Endothelial cell of umbilical vein (primary cell): ENCODE measurements at regions not wholly inside any gene's neighbourhood (a gene's known extent, or its start where the extent isn't known, plus 50 kb on each side); places are given as distances from the start of the nearest gene placed in this dataset.

Experiments
- CTCF ChIP-seq, 2 donors: IDR thresholded peaks; 1 replicate in 1 of 2; 2 replicates in 1 of 2; pipeline ENCODE4 v1.5.1; 2011; ENCODE audit warnings: low read length in 2 of 2, mild to moderate bottlenecking in 2 of 2, moderate library complexity in 2 of 2, control low read depth in 1 of 2, inconsistent platforms in 1 of 2, low read depth in 1 of 2; ENCODE audit not compliant: insufficient read depth in 1 of 2; ENCODE audit errors: extremely low read depth in 1 of 2
- EZH2 ChIP-seq: IDR thresholded peaks from 2 replicates; pipeline ENCODE4 v1.6.1; 2012; ENCODE audit warnings: borderline replicate concordance, low read depth, mild to moderate bottlenecking, moderate library complexity, low read length, inconsistent platforms; ENCODE audit not compliant: severe bottlenecking
- JUN ChIP-seq: IDR thresholded peaks from 2 replicates; pipeline ENCODE4 v1.6.1; 2011; ENCODE audit warnings: borderline replicate concordance, low read depth; ENCODE audit not compliant: insufficient read length, insufficient read depth
- MAX ChIP-seq: IDR thresholded peaks from 2 replicates; pipeline ENCODE4 v1.6.1; 2011; ENCODE audit not compliant: insufficient read depth, insufficient read length
- MYC ChIP-seq: IDR thresholded peaks from one replicate; pipeline ENCODE4 v1.6.1; 2011; ENCODE audit warnings: mild to moderate bottlenecking, low read depth, low read length
- POLR2A ChIP-seq: IDR thresholded peaks from 2 replicates; pipeline ENCODE4 v1.6.1; 2012; ENCODE audit warnings: low read depth, mild to moderate bottlenecking, control low read depth, low read length
- POLR2AphosphoS5 ChIP-seq: IDR thresholded peaks from 2 replicates; pipeline ENCODE4 v1.6.1; 2012; ENCODE audit warnings: low read depth, mild to moderate bottlenecking, control low read depth, low read length, moderate library complexity; ENCODE audit not compliant: insufficient read depth

GRCh38 chr6:91786474-91787184 is 1199.8 kb upstream of the MAP3K7 start:
- TF ChIP-seq CTCF (IDR thresholded peaks at IDR 0.05; ENCODE audit: extremely low read depth in 1 of 2, insufficient read depth in 1 of 2, low read depth in 1 of 2, low read length in 2 of 2) (no peak), POLR2A (no peak), JUN (no peak), POLR2AphosphoS5 (no peak), EZH2 (no peak), MAX (no peak), MYC (no peak)
